GM13976 (cell line): ENCODE measurements at regions not wholly inside any gene's neighbourhood (a gene's known extent, or its start where the extent isn't known, plus 50 kb on each side); places are given as distances from the start of the nearest gene placed in this dataset.

Experiments used
- DNase-seq: peaks from one replicate; pipeline ENCODE4 v3.0.0; 2012; ENCODE audit warnings: low spot score
- in situ Hi-C: fragments of 300-500 bp; cut with MboI; formaldehyde crosslinking; loops from one replicate; pipeline ENCODE4 v1.12.0; 2022; ENCODE audit warnings: low sequenced_read_pairs, mixed read lengths, inconsistent platforms; ENCODE audit not compliant: unreplicated experiment
- TF ChIP-seq, protein P1 (sequence below): IDR thresholded peaks from 2 replicates; pipeline ENCODE4 v1.5.1; 2012; ENCODE audit warnings: borderline replicate concordance, mild to moderate bottlenecking; ENCODE audit not compliant: insufficient read depth; ENCODE audit errors: extremely low read depth, missing control alignments, control extremely low read depth

DNA sequence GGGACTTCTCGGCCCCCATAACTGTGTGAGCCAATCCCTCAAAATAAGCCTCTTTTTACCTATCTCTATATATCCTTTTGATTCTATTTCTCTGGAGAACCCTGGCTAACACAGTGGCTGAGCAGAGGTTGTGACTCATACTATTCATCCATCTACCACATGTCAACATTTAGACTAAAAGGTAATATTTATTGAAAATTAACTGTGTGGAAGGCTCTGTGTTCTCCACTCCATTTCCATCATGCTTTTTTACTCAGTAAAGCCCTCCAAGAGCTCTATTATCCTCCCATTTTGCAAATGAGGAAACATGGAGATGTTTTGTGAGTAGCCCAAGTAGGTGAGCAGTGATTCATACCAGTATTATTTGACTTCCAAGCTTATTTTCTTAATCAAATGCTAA lies 217.9 kb upstream of the DCBLD2 start:
- in situ Hi-C loops: loop anchor here (25.0 kb wide), 1 partner anchor 643 kb away; no protein-coding TSS in a partner anchor
- TF ChIP-seq, protein P1, sequence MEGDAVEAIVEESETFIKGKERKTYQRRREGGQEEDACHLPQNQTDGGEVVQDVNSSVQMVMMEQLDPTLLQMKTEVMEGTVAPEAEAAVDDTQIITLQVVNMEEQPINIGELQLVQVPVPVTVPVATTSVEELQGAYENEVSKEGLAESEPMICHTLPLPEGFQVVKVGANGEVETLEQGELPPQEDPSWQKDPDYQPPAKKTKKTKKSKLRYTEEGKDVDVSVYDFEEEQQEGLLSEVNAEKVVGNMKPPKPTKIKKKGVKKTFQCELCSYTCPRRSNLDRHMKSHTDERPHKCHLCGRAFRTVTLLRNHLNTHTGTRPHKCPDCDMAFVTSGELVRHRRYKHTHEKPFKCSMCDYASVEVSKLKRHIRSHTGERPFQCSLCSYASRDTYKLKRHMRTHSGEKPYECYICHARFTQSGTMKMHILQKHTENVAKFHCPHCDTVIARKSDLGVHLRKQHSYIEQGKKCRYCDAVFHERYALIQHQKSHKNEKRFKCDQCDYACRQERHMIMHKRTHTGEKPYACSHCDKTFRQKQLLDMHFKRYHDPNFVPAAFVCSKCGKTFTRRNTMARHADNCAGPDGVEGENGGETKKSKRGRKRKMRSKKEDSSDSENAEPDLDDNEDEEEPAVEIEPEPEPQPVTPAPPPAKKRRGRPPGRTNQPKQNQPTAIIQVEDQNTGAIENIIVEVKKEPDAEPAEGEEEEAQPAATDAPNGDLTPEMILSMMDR: no peak
- DNase-seq: no peak

DNA sequence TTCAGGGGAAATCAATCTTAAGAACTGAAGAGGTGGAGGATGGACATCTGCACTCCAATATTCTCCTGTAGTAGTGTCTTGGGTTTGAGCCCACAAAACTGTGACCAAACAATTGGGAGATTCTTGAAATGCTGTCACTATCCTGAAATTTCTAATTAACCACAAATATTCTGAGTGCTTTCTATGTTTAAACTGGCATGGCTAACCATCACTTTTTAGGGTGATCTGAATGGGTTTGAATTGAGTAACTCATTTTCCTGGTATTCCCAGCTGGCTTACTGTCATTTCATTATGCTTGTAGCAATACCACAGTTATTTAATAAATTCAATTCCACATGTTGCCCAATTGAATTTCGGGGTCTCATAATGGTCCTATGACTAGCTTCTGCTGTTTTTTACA lies 216.9 kb upstream of the DCBLD2 start:
- no peak for DNase-seq
- in situ Hi-C loops: loop anchor here (25.0 kb wide), 1 partner anchor 644 kb away; no protein-coding TSS in a partner anchor

DNA sequence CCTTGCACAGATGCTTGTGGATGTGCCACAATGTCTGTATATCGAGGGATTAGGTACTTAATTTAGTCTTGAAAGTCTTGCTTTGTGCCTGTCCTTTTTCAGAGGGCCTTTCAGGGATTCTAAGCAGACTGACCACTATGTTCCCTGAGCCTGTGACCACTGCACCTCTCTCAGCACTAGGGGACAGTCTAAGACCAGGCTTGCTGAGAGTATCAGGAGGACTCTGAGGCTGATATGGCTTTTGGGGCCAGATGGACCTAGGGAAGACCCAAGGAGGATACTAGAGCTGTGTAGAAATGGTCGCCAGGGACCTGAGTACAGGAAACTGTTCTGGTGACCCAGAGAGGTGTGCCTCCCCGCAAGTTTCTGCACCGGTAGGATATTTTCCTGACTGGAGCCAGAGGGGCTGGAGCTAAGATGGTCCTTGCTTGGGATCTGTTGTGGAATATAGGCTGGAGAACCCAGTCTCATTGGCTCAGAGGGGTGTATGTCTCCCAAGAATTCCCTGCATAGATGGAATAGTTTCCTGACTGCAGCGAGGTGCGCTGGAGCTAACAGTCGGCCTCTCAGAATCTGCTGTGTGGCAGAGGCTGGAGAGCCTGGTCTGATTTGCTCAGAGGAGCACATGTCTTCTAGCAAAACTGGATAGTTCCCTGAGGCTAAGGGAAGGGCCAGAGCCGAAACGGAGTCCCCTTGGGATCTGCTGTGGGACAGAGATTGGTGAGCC lies 213.2 kb upstream of the DCBLD2 start:
- TF ChIP-seq, protein P1: peak; percentile 54
- in situ Hi-C loops: loop anchor here (25.0 kb wide), 1 partner anchor 648 kb away; no protein-coding TSS in a partner anchor
- no peak for DNase-seq

More for the DNA sequence above, 216.9 kb upstream of the DCBLD2 start:
- TF ChIP-seq, protein P1: no peak

DNA sequence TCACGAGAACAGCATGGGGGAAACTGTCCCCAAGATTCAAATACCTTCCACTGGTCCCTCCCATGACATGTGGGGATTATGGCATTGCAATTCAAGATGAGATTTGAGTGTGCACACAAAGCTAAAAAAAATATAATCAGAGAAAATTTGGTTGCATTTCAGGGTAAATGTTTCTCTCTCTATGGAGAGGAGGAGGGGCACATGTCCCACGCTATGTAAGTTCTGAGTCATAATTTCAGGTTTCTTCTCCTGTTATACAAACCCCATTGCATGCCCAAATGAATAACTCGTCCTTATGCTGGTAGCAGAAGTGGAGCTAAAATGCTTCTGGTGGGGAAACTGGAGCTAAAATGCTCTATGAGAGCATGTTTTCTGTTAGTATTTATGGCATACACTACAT lies 209.7 kb upstream of the DCBLD2 start:
- TF ChIP-seq, protein P1: no peak
- in situ Hi-C loops: loop anchor here (25.0 kb wide), 1 partner anchor 651 kb away; no protein-coding TSS in a partner anchor
- no peak for DNase-seq

DNA sequence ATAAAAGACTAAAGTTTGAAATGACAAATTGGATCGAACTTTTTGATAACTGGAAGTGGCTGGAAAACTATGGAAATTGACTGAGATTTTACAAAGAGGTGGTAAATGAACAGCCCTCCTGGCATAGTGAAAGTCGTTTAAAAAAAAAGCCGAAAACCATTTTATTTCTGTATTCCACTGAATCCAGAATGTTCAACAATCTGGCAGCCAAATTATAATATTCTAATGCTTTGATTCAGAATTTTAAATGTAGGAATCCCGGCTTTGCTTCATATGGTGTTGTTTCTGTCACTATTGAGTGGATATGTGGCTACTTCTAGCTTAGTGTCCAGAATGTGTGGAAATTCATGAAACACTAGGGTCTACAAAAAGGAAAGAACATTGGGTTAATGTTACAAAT lies 208.9 kb upstream of the DCBLD2 start:
- no peak for DNase-seq
- TF ChIP-seq, protein P1: no peak
- in situ Hi-C loops: loop anchor here (25.0 kb wide), 1 partner anchor 652 kb away; no protein-coding TSS in a partner anchor

DNA sequence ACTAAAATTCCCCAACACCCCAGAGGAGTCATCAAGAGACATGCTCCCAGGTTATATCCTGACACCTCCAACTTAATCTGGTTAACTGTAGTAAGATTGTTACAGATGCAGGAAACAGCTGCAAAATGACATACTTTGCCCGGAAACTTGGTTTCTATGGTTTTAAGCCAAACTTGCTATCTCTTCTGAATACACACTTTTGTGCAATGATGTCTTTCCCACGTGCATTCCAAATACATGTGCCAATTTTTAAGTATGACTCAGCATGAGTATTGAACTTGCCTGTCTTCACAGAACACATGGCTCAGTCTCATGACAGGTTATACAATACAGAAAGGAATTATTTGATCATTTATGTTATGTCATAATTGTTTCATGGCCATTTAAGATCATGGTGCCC lies 207.0 kb upstream of the DCBLD2 start:
- TF ChIP-seq, protein P1: no peak
- DNase-seq: no peak
- in situ Hi-C loops: loop anchor here (25.0 kb wide), 1 partner anchor 654 kb away; no protein-coding TSS in a partner anchor
